Ishikawa (cell line): ENCODE measurements at regions not wholly inside any gene's neighbourhood (a gene's known extent, or its start where the extent isn't known, plus 50 kb on each side); places are given as distances from the start of the nearest gene placed in this dataset.

Source experiments
- CEBPB ChIP-seq: IDR thresholded peaks from 2 replicates; pipeline ENCODE4 v1.6.1; 2012
- CREB1 ChIP-seq: IDR thresholded peaks from 2 replicates; pipeline ENCODE4 v1.6.1; 2012; ENCODE audit warnings: low read depth
- EGR1 ChIP-seq: IDR thresholded peaks from 2 replicates; pipeline ENCODE4 v1.6.1; 2012
- EP300 ChIP-seq: IDR thresholded peaks from 2 replicates; pipeline ENCODE4 v1.6.1; 2012; ENCODE audit warnings: borderline replicate concordance
- FOXM1 ChIP-seq: IDR thresholded peaks from 2 replicates; pipeline ENCODE4 v1.6.1; 2012; ENCODE audit warnings: low read depth, borderline replicate concordance
- MAX ChIP-seq: IDR thresholded peaks from 2 replicates; pipeline ENCODE4 v1.6.1; 2012
- NFIC ChIP-seq: IDR thresholded peaks from 2 replicates; pipeline ENCODE4 v1.6.1; 2012
- RAD21 ChIP-seq: IDR thresholded peaks from 2 replicates; pipeline ENCODE4 v1.6.1; 2012; ENCODE audit warnings: low read depth
- REST ChIP-seq: IDR thresholded peaks from 2 replicates; pipeline ENCODE4 v1.6.1; 2012; ENCODE audit warnings: low read depth, mild to moderate bottlenecking
- TAF1 ChIP-seq: IDR thresholded peaks from 2 replicates; pipeline ENCODE4 v1.6.1; 2012; ENCODE audit warnings: low read depth, mild to moderate bottlenecking
- TCF12 ChIP-seq: IDR thresholded peaks from 2 replicates; pipeline ENCODE4 v1.6.1; 2012; ENCODE audit warnings: low read depth
- TEAD4 ChIP-seq: IDR thresholded peaks from 2 replicates; pipeline ENCODE4 v1.6.1; 2012
- USF1 ChIP-seq: IDR thresholded peaks from 2 replicates; pipeline ENCODE4 v1.6.1; 2012
- YY1 ChIP-seq: IDR thresholded peaks from 2 replicates; pipeline ENCODE4 v1.6.1; 2012; ENCODE audit warnings: low read depth
- ZBTB7A ChIP-seq: IDR thresholded peaks from 2 replicates; pipeline ENCODE4 v1.6.1; 2012; ENCODE audit warnings: low read depth

GRCh38 chr9:10925896-10926295, 313.1 kb upstream of the PTPRD start:
- TF ChIP-seq EP300 (no peak), TAF1 (no peak), FOXM1 (no peak), USF1 (no peak), CEBPB (no peak), RAD21 (no peak)

- TF ChIP-seq FOXM1, result no peak
- no peak for TF ChIP-seq EP300
- no peak for TF ChIP-seq MAX
- no peak for TF ChIP-seq TCF12
- TF ChIP-seq TAF1, result no peak
- no peak for TF ChIP-seq RAD21
- TF ChIP-seq TEAD4, result no peak
- TF ChIP-seq NFIC, result no peak
- no peak for TF ChIP-seq CEBPB
- TF ChIP-seq CREB1, result no peak
- no peak for TF ChIP-seq YY1
- TF ChIP-seq USF1, result no peak
- TF ChIP-seq EGR1, result no peak
- no peak for TF ChIP-seq REST
- TF ChIP-seq ZBTB7A, result no peak
Observed at GRCh38 chr9:10928372-10928771, 315.6 kb upstream of the PTPRD start.

- TF ChIP-seq TCF12 (no peak), FOXM1 (no peak), NFIC (no peak), REST (no peak), TEAD4 (no peak), MAX (no peak), CEBPB (no peak), ZBTB7A (no peak), CREB1 (no peak), YY1 (no peak), EP300 (no peak), EGR1 (no peak)
Observed at GRCh38 chr9:10930081-10930480, 317.3 kb upstream of the PTPRD start.

- TF ChIP-seq NFIC, result no peak
- no peak for TF ChIP-seq USF1
- no peak for TF ChIP-seq RAD21
- TF ChIP-seq MAX, result no peak
- no peak for TF ChIP-seq CEBPB
- no peak for TF ChIP-seq ZBTB7A
- no peak for TF ChIP-seq TEAD4
- TF ChIP-seq EP300, result no peak
- TF ChIP-seq TCF12, result no peak
- TF ChIP-seq FOXM1, result no peak
Observed at GRCh38 chr9:10946676-10947410, 334.0 kb upstream of the PTPRD start.

- TF ChIP-seq TCF12 (no peak), EGR1 (no peak), NFIC (no peak), TEAD4 (no peak), CEBPB (no peak), YY1 (no peak), MAX (no peak), TAF1 (no peak), REST (no peak), RAD21 (no peak), EP300 (no peak), CREB1 (no peak), ZBTB7A (no peak), USF1 (no peak), FOXM1 (no peak)
Observed at GRCh38 chr9:10957878-10958277, 345.1 kb upstream of the PTPRD start.
